ENCODE measurements at regions not wholly inside any gene's neighbourhood (a gene's known extent, or its start where the extent isn't known, plus 50 kb on each side); places are given as distances from the start of the nearest gene placed in this dataset.
"Not testable (repeated sequence)": the region's sequence is repeated elsewhere in the genome, so short reads cannot be mapped to it uniquely, and the experiment has no call there.

DNA sequence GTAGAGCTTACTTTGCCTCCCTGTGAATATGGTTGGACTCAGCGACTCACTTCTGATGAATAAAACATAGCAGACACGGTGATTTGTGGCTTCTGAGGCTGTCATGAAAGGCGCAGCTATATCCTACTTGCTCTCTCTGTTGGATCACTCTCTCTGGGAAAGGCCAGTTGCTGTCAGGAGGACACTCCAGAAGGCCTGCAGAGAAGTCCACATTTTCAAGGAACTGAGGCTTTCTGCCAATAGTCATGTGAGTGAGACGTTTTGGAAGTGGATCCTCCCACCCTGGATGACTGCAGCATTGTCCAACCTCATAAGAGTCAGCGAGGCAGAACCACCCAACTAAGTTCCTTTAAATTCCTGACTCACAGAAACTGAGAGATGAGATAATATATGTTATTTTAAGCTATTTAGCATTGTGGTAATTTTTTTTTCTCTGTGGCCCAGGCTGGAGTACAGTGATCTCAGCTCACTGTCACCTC lies 156.0 kb upstream of the MAST4 start:
- DNase-seq (ENCODE audit: low read depth): peak; percentile 35
- in situ Hi-C loops (cut with HindIII; ENCODE audit: low sequenced_read_pairs): no loop called here
- TF ChIP-seq, protein P1, sequence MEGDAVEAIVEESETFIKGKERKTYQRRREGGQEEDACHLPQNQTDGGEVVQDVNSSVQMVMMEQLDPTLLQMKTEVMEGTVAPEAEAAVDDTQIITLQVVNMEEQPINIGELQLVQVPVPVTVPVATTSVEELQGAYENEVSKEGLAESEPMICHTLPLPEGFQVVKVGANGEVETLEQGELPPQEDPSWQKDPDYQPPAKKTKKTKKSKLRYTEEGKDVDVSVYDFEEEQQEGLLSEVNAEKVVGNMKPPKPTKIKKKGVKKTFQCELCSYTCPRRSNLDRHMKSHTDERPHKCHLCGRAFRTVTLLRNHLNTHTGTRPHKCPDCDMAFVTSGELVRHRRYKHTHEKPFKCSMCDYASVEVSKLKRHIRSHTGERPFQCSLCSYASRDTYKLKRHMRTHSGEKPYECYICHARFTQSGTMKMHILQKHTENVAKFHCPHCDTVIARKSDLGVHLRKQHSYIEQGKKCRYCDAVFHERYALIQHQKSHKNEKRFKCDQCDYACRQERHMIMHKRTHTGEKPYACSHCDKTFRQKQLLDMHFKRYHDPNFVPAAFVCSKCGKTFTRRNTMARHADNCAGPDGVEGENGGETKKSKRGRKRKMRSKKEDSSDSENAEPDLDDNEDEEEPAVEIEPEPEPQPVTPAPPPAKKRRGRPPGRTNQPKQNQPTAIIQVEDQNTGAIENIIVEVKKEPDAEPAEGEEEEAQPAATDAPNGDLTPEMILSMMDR (IDR thresholded peaks at IDR 0.05; ENCODE audit: low read depth, low read length, missing control alignments): no peak
- no peak overlapping the region for H3K4me3 ChIP-seq (ENCODE audit: low read depth, low read length)

DNA sequence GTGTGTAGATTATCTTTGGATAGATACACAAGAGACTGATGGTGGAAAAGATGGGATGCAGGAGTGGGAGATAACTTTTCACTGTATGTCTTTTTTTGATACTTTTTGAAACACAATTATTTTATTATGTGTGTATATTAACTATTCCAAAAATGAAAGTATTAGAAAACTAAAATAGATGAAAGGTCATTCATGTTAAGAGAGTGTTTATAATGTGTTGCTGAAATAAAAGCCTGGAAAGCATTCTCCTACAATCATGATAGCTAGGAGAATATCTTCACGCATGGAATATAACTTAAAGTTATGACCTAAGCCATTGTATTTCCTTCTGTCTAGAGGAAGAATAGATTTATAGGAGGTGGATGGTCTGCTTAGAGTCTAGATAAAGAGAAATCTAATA lies 154.8 kb upstream of the MAST4 start:
- no peak for DNase-seq (ENCODE audit: low read depth)
- in situ Hi-C loops (cut with HindIII; ENCODE audit: low sequenced_read_pairs): no loop called here
- TF ChIP-seq, protein P1 (IDR thresholded peaks at IDR 0.05; ENCODE audit: low read depth, low read length, missing control alignments): no peak
- H3K4me3 ChIP-seq (ENCODE audit: low read depth, low read length): no peak overlapping the region

DNA sequence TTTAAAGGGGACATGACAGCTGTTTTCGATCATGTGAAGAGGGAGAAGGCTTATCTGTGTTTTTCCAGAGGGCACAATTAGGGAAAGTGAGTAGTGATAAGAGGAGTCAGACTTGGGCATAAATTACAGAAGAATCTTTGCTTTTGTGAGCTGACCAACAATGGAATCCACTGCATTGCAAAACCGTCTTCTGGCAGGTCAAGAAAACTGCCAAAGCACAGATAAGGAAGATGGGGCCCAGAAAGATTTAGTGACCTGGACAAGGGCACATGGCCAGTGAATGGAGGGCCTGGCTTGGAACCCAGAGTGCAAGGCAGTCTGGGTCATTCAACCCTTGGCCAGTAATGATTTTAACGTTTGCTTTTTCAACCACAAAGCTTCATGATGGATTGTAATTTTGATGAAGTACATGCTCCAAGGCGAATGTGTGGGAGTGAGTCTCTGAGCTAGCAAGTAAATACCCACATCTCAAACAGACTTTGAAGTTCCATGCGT lies 153.2 kb upstream of the MAST4 start:
- in situ Hi-C loops (cut with HindIII; ENCODE audit: low sequenced_read_pairs): no loop called here
- no peak for DNase-seq (ENCODE audit: low read depth)
- H3K4me3 ChIP-seq (ENCODE audit: low read depth, low read length): no peak overlapping the region
- TF ChIP-seq, protein P1 (IDR thresholded peaks at IDR 0.05; ENCODE audit: low read depth, low read length, missing control alignments): no peak

DNA sequence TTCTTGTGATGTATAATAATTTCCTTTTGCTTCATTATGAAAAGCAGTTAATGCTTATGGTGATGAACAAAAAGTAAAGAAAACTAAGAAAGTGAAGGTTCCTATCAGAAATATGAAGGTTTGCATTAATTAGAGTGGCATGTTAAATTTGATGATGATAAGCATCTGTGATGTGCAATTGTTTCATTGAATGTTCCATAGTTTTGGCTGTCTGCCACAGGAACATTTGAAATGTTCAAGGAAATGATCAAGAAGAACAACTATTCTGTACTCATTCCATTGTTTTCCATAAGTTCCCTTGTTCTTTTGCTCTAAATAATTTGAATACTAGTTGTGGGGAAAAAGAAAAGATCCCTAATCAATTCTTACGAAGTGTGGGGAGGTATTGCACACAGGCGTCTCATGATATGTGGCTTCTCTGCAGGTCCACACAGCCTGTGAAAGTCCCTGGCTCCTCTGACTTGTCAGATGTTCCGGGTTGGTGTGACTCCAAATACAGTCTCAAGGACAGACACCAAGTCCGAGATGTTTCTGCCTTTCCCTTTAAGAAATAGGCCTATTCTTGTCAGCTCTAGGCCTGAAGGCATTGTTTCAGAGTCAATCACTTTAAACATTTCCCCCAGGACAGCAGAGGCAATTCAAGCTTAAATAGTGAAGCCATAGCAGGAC lies 152.6 kb upstream of the MAST4 start:
- TF ChIP-seq, protein P1 (IDR thresholded peaks at IDR 0.05; ENCODE audit: low read depth, low read length, missing control alignments): no peak
- no peak for DNase-seq (ENCODE audit: low read depth)
- H3K4me3 ChIP-seq (ENCODE audit: low read depth, low read length): no peak overlapping the region
- in situ Hi-C loops (cut with HindIII; ENCODE audit: low sequenced_read_pairs): no loop called here

DNA sequence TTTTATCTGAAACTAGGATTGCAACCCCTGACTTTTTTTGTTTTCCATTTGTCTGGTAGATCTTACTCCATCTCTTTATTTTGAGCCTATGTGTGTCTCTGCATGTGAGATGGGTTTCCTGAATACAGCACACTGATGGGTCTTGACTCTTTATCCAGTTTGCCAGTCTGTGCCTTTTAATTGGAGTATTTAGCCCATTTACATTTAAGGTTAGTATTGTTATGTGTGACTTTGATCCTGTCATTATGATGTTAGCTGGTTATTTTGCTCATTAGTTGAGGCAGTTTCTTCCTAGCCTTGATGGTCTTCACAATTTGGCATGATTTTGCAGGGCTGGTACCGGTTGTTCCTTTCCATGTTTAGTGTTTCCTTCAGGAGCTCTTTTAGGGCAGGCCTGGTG lies 148.1 kb upstream of the MAST4 start:
- DNase-seq (ENCODE audit: low read depth); H3K4me3 ChIP-seq (ENCODE audit: low read depth, low read length); in situ Hi-C loops (cut with HindIII; ENCODE audit: low sequenced_read_pairs): not testable (repeated sequence)

DNA sequence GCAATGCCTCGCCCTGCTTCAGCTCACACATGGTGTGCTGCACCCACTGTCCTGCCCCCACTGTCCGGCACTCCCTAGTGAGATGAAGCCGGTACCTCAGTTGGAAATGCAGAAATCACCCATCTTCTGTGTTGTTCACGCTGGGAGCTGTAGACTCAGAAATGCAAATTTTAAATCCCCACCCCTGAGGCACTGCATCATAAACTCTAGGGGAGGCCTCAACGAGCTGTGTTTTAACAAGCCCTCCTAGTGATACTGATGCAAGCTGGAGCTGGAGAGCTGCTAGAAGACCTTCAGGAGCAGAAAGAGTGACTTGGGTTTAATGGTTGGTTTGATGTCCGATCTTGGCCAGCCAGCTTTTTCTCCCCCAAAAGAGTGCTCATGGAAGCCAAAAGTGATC lies 146.0 kb upstream of the MAST4 start:
- in situ Hi-C loops (cut with HindIII; ENCODE audit: low sequenced_read_pairs): no loop called here
- TF ChIP-seq, protein P1 (IDR thresholded peaks at IDR 0.05; ENCODE audit: low read depth, low read length, missing control alignments): no peak

DNA sequence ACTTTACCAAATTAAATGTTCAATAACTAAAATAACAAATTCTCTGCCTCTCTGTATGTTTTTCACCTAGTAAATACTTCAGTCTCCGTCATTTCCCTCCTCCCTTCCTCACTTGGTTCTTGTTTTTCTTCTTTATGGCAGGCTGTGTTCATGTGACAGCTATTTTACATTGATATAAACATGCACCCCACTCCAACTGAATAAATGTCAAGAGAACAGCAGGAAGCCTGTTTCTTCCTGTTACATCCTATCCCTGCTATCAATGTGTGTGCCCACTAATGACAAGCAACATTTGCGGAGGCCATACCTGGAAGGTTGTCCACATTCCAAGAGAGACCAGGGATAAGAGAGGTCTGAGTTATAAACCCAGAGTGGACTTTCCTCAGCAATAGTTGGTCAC lies 145.2 kb upstream of the MAST4 start:
- TF ChIP-seq, protein P1 (IDR thresholded peaks at IDR 0.05; ENCODE audit: low read depth, low read length, missing control alignments): no peak
- in situ Hi-C loops (cut with HindIII; ENCODE audit: low sequenced_read_pairs): no loop called here
- DNase-seq (ENCODE audit: low read depth): no peak
- no peak overlapping the region for H3K4me3 ChIP-seq (ENCODE audit: low read depth, low read length)

More for the DNA sequence above, 146.0 kb upstream of the MAST4 start:
- H3K4me3 ChIP-seq (ENCODE audit: low read depth, low read length): no peak overlapping the region
- DNase-seq (ENCODE audit: low read depth): no peak
